ENCODE measurements at regions not wholly inside any gene's neighbourhood (a gene's known extent, or its start where the extent isn't known, plus 50 kb on each side); places are given as distances from the start of the nearest gene placed in this dataset.

GRCh38 chr2:134120733-134121630 is 132.9 kb upstream of the MGAT5 start:
- H3K9me3 Mint-ChIP-seq (ENCODE audit: insufficient read depth), result no peaks in the 10 kb centered on the region

More at GRCh38 chr2:134120733-134121630, 132.9 kb upstream of the MGAT5 start:
- no peaks in the 10 kb centered on the region for H3K27me3 ChIP-seq (replicated peaks in 1 of 4; ENCODE audit: control extremely low read depth in 1 of 4, control insufficient read depth in 3 of 4, insufficient read depth in 4 of 4, low read length in 3 of 4)
- ChIA-PET CTCF (interaction anchor here (1.0 to 14.5 kb wide), 17 partner anchors 9 to 330 kb away, joined by 3 to 398 read pairs (median 10); no protein-coding TSS in a partner anchor), POLR2A (interaction anchor here (0.9 to 4.6 kb wide), 2 partner anchors 60 to 291 kb away, joined by 3 to 23 read pairs; no protein-coding TSS in a partner anchor)
- Mint-ChIP-seq H3K27me3 (no peaks in the 10 kb centered on the region), H3K27ac (peak overlapping the region; percentile 84), H3K4me1 (peaks cover 61% of the 10 kb centered on the region), H3K4me3 (peak overlapping the region; percentile 92)
- H3K27ac ChIP-seq (ENCODE audit: low read length in 2 of 2), result peak overlapping the region; percentile 32 to 85
- H3K4me3 ChIP-seq (ENCODE audit: control extremely low read depth in 1 of 5, extremely low read depth in 1 of 5, insufficient read depth in 1 of 5, low read depth in 2 of 5, low read length in 4 of 5), result peak overlapping the region; percentile 6 to 94 (median 79)
- H2AFZ ChIP-seq (ENCODE audit: insufficient read depth, low read depth, low read length, poor library complexity, severe bottlenecking), result peak overlapping the region; percentile 93
- TF ChIP-seq EZH2 (IDR thresholded peaks at IDR 0.05; ENCODE audit: borderline replicate concordance, insufficient read depth, low read depth, low read length, poor library complexity, severe bottlenecking), result no peak
- TF ChIP-seq, protein P1, sequence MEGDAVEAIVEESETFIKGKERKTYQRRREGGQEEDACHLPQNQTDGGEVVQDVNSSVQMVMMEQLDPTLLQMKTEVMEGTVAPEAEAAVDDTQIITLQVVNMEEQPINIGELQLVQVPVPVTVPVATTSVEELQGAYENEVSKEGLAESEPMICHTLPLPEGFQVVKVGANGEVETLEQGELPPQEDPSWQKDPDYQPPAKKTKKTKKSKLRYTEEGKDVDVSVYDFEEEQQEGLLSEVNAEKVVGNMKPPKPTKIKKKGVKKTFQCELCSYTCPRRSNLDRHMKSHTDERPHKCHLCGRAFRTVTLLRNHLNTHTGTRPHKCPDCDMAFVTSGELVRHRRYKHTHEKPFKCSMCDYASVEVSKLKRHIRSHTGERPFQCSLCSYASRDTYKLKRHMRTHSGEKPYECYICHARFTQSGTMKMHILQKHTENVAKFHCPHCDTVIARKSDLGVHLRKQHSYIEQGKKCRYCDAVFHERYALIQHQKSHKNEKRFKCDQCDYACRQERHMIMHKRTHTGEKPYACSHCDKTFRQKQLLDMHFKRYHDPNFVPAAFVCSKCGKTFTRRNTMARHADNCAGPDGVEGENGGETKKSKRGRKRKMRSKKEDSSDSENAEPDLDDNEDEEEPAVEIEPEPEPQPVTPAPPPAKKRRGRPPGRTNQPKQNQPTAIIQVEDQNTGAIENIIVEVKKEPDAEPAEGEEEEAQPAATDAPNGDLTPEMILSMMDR (IDR thresholded peaks at IDR 0.05), result no peak
- peak; percentile 62 for ATAC-seq (ENCODE audit: low read depth)
- H3K36me3 ChIP-seq (replicated peaks in 1 of 2; ENCODE audit: control extremely low read depth in 1 of 2, control insufficient read depth in 1 of 2, extremely low read depth in 1 of 2, insufficient read depth in 2 of 2, low read length in 1 of 2), result no peaks in the 10 kb centered on the region
- peak overlapping the region; percentile 82 for H3K4me2 ChIP-seq (replicated peaks; ENCODE audit: low read depth, low read length, poor library complexity, severe bottlenecking)
- intact Hi-C loops (cut with micrococcal nuclease), result loop anchor here (2.0 to 10.0 kb wide), 2 partner anchors 30 to 614 kb away; no protein-coding TSS in a partner anchor
- peak; percentile 75 for DNase-seq
- peaks cover 59% of the 10 kb centered on the region for H4K20me1 ChIP-seq (ENCODE audit: control insufficient read depth, insufficient read depth, low read length, poor library complexity, severe bottlenecking)
- H3K79me2 ChIP-seq (ENCODE audit: control insufficient read depth, insufficient read depth, low read length), result peaks cover 72% of the 10 kb centered on the region
- peaks cover 57 to 63% of the 10 kb centered on the region in 2 donors for H3K4me1 ChIP-seq (ENCODE audit: control insufficient read depth in 2 of 2, insufficient read depth in 2 of 2, low read length in 2 of 2)
- H3K9me3 ChIP-seq (ENCODE audit: control extremely low read depth in 1 of 3, control insufficient read depth in 2 of 3, insufficient read depth in 1 of 3, low read length in 2 of 3), result no peaks in the 10 kb centered on the region
- under 1% methylated on average over 84 of the region's 84 CpGs for WGBS (ENCODE audit: insufficient coverage)
- peak overlapping the region; percentile 84 for H3K9ac ChIP-seq (ENCODE audit: low read length)
